NCI-H226 (cell line): ENCODE measurements at regions not wholly inside any gene's neighbourhood (a gene's known extent, or its start where the extent isn't known, plus 50 kb on each side); places are given as distances from the start of the nearest gene placed in this dataset.
A peak's percentile ranks its signal among the peaks of the same experiment; 100 is the strongest.
"Not testable (repeated sequence)": the region's sequence is repeated elsewhere in the genome, so short reads cannot be mapped to it uniquely, and the experiment has no call there.

ENCODE experiments used
- DNase-seq: peaks from one replicate; pipeline ENCODE4 v3.0.0-alpha.2; 2015

- DNase-seq = no peak
These were observed 299.5 kb downstream of the PREX1 start for GRCh38 chr20:48528346-48528745.

- no peak for DNase-seq
These were observed 300.0 kb downstream of the PREX1 start for GRCh38 chr20:48527771-48528170.

GRCh38 chr20:48526936-48527335 lies 300.9 kb downstream of the PREX1 start:
- DNase-seq = no peak

GRCh38 chr20:48525400-48525799 lies 302.4 kb downstream of the PREX1 start:
- no peak for DNase-seq

- DNase-seq = no peak
These were observed 303.2 kb downstream of the PREX1 start for GRCh38 chr20:48524582-48524981.

- peak; percentile 58 for DNase-seq
These were observed 304.4 kb downstream of the PREX1 start for GRCh38 chr20:48523191-48523995.

GRCh38 chr20:48521121-48521520 lies 306.7 kb downstream of the PREX1 start:
- DNase-seq = no peak

GRCh38 chr20:48516196-48516595 lies 311.6 kb downstream of the PREX1 start:
- not testable (repeated sequence) for DNase-seq

- DNase-seq = not testable (repeated sequence)
These were observed 313.2 kb downstream of the PREX1 start for GRCh38 chr20:48514577-48514976.

GRCh38 chr20:48512539-48512938 lies 315.3 kb downstream of the PREX1 start:
- not testable (repeated sequence) for DNase-seq

GRCh38 chr20:48505066-48505465 lies 322.7 kb downstream of the PREX1 start:
- DNase-seq = not testable (repeated sequence)

- no peak for DNase-seq
These were observed 324.5 kb downstream of the PREX1 start for GRCh38 chr20:48503166-48503815.

GRCh38 chr20:48502758-48503157 lies 325.0 kb downstream of the PREX1 start:
- DNase-seq = no peak

- DNase-seq = no peak
These were observed 325.8 kb downstream of the PREX1 start for GRCh38 chr20:48502016-48502415.

GRCh38 chr20:48500900-48501299 lies 326.9 kb downstream of the PREX1 start:
- not testable (repeated sequence) for DNase-seq

- DNase-seq = not testable (repeated sequence)
These were observed 328.9 kb downstream of the PREX1 start for GRCh38 chr20:48498939-48499338.

- DNase-seq = not testable (repeated sequence)
These were observed 329.7 kb downstream of the PREX1 start for GRCh38 chr20:48498125-48498524.

GRCh38 chr20:48493966-48494365 lies 333.8 kb downstream of the PREX1 start:
- no peak for DNase-seq

GRCh38 chr20:48493331-48493730 lies 334.5 kb downstream of the PREX1 start:
- not testable (repeated sequence) for DNase-seq

- DNase-seq = no peak
These were observed 335.1 kb downstream of the PREX1 start for GRCh38 chr20:48492715-48493070.

GRCh38 chr20:48492015-48492714 lies 335.6 kb downstream of the PREX1 start:
- DNase-seq = no peak

GRCh38 chr20:48490961-48491831 lies 336.6 kb downstream of the PREX1 start:
- DNase-seq = no peak

GRCh38 chr20:48490341-48490740 lies 337.5 kb downstream of the PREX1 start:
- DNase-seq = not testable (repeated sequence)
